HG03095 (cell line): ENCODE measurements at regions not wholly inside any gene's neighbourhood (a gene's known extent, or its start where the extent isn't known, plus 50 kb on each side); places are given as distances from the start of the nearest gene placed in this dataset.
"Not testable (repeated sequence)": the region's sequence is repeated elsewhere in the genome, so short reads cannot be mapped to it uniquely, and the experiment has no call there.

Source experiments
- ATAC-seq: cut with Tn5 transposase; IDR thresholded peaks from one replicate; pipeline ENCODE4 v1.9.1; 2021; ENCODE audit warnings: moderate library complexity; ENCODE audit not compliant: unreplicated experiment

GRCh38 chr4:179051206-179051605, 1609.0 kb upstream of the AGA start:
- ATAC-seq: no peak

GRCh38 chr4:179059396-179059795, 1617.2 kb upstream of the AGA start:
- no peak for ATAC-seq

- not testable (repeated sequence) for ATAC-seq
Observed at GRCh38 chr4:179066254-179066653, 1624.0 kb upstream of the AGA start.

GRCh38 chr4:179071131-179071530, 1628.9 kb upstream of the AGA start:
- no peak for ATAC-seq

- no peak for ATAC-seq
Observed at GRCh38 chr4:179076865-179077264, 1634.6 kb upstream of the AGA start.

GRCh38 chr4:179095585-179096221, 1653.5 kb upstream of the AGA start:
- no peak for ATAC-seq

- ATAC-seq: no peak
Observed at GRCh38 chr4:179097741-179098140, 1655.5 kb upstream of the AGA start.

- no peak for ATAC-seq
Observed at GRCh38 chr4:179110356-179110755, 1668.1 kb upstream of the AGA start.

- ATAC-seq: no peak
Observed at GRCh38 chr4:179110816-179111215, 1668.6 kb upstream of the AGA start.

- no peak for ATAC-seq
Observed at GRCh38 chr4:179112441-179113170, 1670.4 kb upstream of the AGA start.

- ATAC-seq: no peak
Observed at GRCh38 chr4:179114615-179115014, 1672.4 kb upstream of the AGA start.

- no peak for ATAC-seq
Observed at GRCh38 chr4:179116011-179116410, 1673.8 kb upstream of the AGA start.

- no peak for ATAC-seq
Observed at GRCh38 chr4:179116581-179116980, 1674.3 kb upstream of the AGA start.

GRCh38 chr4:179123084-179123483, 1680.8 kb upstream of the AGA start:
- ATAC-seq: no peak

- no peak for ATAC-seq
Observed at GRCh38 chr4:179124419-179124818, 1682.2 kb upstream of the AGA start.

GRCh38 chr4:179124957-179125356, 1682.7 kb upstream of the AGA start:
- no peak for ATAC-seq

GRCh38 chr4:179125870-179126269, 1683.6 kb upstream of the AGA start:
- ATAC-seq: no peak

GRCh38 chr4:179128299-179128698, 1686.1 kb upstream of the AGA start:
- no peak for ATAC-seq

GRCh38 chr4:179130122-179130714, 1688.0 kb upstream of the AGA start:
- no peak for ATAC-seq

- no peak for ATAC-seq
Observed at GRCh38 chr4:179145746-179146525, 1703.7 kb upstream of the AGA start.

- ATAC-seq: no peak
Observed at GRCh38 chr4:179151770-179152169, 1709.5 kb upstream of the AGA start.

- ATAC-seq: no peak
Observed at GRCh38 chr4:179163147-179163546, 1720.9 kb upstream of the AGA start.
